GM19397 (cell line): ENCODE measurements at regions not wholly inside any gene's neighbourhood (a gene's known extent, or its start where the extent isn't known, plus 50 kb on each side); places are given as distances from the start of the nearest gene placed in this dataset.

ENCODE experiments used
- ATAC-seq: cut with Tn5 transposase; IDR thresholded peaks from one replicate; pipeline ENCODE4 v1.9.1; 2021; ENCODE audit warnings: mild to moderate bottlenecking, moderate library complexity; ENCODE audit not compliant: unreplicated experiment

DNA sequence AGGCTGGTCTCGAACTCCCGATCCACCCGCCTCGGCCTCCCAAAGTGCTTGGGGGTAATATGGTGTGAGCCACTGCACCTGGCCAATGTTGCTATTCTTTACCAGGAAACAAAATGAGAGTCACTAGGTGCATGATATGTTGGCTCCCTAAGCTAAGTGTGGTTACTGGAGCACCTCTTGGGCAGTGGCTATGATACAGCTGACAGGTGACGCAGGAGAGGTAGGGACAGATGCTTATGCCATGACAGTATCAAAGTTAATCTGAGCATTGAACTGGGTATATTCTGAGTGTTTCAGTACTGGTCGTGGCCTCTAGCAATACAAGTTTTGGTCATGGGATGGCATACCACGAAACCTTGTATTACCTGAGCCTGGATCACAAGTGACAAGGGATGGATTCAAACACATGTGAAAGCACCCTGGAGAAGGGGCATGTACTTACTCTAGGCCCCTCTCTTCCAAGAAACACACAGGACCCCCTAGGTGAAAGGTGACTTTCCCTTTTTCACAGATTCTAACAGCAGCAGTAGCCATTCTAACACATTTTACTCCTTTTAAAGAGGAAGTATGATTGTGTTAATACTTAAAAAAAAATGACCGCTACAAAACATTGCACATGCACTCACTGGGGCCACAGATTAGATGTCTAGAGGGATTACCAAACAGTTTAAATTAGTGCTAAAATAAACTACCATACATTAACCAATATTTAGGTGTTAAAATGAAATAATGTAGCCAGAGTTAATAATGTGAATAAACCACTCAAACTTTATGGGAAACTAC, 467.3 kb downstream of the SHQ1 start:
- no peak for ATAC-seq

DNA sequence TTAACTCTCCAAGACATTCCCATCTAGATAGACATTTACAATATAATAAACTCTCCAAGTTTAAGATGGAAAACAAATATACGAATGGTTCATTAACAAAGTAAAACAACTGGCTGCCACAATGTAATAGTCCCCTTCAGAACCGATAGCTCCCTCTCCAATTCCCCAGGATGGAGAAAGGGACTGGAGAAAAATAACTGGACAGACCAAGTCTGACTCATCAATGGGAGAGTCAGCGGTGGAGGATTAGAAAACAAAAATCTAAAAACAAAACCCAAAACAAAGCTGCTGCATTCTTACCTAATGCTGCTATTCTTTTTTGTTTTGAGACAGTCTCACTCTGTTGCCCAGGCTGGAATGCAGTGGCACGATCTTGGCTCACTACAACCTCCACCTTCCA, 468.1 kb downstream of the SHQ1 start:
- no peak for ATAC-seq

DNA sequence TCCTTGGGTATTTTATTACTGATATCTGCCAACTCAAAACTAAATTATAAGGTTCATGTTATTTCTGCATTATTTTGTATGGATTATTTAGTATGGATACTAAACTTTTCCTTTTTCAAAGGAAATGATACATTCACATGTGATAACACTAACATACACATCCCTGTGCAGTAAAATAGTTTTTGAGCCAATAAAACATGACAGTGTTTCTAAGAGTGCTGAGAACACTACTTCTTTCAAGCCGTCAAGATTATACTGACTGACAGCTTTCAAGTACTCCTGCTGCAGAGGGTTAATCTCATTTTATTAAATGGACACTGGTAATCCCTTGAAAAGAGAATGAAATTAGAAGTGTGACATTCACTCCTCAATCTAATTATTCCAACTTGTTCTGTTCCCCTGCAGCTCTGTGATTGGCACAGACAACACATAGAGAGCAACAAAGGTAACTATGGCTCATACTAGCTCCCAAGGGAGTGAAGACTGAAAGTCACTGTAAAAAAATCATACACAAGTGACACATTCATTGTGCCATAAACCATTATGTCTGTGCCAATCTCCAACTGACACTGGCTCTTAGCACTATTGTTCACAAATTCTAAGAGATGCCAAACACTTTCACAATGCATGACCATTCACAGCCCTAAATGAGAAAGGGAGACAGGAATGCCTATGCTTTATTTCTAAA, 468.6 kb downstream of the SHQ1 start:
- ATAC-seq, result no peak

DNA sequence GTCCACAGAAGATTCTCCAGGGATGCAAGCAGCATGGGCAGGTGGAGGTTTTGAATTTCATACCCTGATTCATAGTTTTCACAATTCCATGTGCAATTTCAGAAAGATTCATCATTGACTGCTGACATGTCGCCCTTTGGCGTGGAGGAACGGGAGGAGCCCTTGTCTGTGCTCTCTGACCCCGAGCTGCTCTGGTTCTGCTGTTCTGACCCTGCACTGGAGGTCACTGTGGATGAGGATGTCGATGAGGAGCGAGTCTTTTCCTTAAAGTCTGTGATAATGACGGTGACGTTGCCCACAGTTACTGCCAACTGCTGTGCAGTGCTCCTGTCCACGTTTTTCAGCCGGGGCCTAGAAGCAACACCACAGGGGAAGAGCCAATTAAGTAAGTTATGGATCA, 470.0 kb downstream of the SHQ1 start:
- ATAC-seq, result no peak

DNA sequence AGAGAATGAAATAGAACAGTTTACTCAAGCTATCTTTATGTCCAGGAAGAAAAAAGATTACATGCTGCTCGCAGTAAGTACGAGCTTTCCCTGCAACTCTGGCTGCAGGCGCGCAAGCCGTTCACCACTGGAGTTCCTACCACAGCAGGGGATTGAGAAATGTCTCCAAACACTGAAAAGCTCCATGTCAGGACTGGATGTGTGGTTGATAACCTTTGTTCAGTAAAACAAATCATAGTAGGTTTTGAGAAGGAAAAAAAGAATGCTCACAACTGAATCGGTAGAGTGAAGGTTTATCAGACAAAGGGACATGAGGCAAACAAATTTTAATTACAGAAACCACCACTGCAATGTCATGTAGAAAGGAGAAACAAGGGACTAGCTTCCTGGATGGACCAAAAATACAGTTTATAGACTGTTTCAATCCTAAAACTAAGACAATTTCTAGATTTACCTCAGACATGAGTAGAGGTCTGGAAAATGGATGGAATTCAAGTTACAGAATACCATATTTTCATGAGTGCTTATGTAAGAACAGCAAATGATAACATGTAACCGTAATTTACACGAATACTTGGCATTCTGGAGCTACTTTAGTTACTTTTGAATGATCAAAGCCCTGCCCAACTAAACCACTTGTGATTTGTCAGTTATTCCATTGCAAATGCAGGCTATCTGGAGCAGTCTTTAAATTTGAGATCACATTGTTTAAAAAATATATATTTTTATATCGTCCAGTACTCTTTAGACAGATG, 471.1 kb downstream of the SHQ1 start:
- ATAC-seq, result no peak

DNA sequence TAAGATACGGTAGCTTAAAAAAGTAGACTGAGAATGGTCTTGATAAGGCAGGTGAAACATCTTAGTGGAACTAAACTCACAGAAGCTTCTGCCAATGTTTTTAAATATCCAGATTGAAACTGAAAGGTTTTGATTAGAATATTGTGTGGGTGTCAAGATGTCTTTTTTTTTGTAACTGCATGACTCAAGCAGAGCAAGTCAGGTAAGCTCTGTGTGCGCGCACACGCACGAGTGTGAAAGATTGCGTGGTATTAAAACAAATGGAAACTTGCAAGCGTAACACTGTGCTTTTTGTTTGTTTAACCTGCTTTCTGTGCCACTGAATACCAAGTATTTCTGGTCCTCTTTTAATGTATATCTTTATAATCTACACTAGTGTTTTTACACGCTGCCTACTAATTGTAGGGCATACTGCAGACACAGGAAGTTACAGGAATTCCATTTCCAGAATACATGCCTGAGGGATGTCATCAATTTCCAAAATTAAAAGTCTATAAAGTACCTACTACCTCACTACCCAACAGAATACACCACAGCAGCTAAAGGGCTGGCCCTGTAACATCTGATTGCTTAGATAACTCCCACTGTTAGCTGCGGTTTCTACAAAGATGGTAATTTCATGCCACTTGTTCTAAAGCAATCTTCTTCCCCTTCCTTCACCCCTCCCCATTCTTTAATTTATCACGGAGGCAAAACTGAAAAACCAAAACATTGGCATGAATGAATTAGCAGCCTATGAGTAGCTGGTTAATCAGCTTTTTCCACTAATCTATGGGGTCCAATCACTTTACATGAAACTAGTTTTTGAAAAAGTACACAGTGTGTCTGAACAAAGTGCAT, 472.8 kb downstream of the SHQ1 start:
- ATAC-seq, result no peak

DNA sequence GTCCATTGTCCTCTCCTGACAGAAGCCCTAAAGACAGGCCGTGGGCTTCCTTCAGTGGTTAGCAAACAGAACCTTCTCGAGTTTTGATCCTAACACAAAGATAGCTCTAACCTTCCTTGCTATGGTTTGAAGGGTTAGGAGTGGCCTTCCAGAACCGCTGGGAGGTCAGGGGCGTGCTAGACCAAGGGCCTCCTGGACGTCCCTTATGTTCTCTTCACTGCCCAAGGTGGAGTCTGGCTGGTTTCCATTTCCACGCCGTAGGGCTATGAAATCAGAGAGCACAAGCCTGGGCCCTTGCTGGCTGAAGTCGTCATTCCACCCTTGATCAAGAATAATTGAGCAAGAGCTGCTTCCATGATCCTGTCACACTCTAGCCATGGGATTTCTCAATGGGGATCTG, 475.1 kb downstream of the SHQ1 start:
- no peak for ATAC-seq

DNA sequence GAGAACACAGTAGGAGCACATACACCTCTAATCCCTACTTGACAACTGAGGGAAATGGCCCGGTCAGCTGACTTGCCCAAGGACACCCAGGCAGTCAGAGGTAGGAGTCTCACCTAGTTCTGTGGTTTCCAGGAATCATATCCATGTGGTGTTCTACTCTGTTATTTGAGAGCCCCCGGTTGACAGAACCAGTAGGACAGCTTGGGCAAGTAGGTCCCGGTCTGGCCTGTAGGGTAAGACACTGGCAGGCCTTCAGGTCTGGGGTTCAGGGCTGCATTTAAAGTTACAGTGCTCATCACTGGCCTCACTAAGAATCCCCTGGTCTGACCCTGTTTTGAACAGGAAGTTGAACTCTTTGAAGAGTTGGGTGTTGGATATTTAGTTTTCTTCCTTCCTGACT, 476.1 kb downstream of the SHQ1 start:
- ATAC-seq, result no peak

DNA sequence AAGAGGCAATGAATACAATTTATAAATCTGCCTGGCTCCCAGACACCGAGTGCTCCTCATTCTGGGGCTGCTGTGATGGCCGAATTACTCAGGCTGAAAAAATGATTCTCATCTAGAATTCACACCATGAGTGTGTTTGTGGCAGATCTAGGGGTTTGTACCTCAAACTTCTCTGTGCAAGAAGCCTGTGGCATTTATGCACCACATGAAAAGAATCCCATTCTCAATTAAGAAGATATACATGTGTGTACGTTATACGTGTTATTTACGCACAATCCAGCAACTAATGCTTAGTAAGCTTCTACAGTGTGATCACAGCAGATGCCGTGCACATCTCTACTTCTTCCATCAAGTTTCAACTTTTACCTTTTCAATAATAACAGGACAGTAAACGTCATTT, 476.8 kb downstream of the SHQ1 start:
- ATAC-seq, result no peak

DNA sequence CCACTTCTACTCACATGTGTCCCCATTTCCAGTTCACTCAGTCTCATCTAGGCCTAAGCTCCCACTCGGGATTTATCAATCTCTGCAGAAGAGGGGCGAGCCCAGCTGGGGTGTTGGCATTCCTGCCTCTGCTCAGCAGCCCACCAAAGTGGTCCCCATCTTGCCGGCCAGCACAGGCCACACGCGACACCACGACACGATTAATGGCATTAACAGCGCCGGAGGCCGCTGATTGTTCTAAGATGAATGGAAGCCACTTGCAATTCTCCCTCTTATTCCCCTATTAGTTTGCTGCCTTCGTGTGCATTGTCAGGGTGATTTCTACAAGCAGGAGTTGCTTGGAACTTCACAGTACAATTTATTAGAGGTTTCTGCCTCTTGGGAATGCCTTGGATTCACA, 477.3 kb downstream of the SHQ1 start:
- ATAC-seq, result no peak

DNA sequence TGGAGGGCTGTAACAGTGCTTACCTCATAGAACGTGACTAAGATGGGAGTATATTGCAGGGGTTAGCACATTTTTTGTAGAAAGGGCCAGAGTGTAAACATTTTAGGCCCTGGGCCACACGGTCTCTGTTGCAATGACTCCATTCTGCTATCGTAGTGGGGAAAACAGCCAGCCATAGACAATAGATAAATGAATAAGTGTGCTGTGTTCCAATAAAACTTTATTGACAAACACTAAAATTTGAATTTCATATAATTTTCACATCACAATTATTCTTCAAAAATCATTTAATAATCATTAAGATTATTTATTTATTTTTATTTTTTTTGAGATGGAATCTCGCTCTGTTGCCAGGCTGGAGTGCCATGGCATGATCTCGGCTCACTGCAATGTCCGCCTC, 478.6 kb downstream of the SHQ1 start:
- no peak for ATAC-seq

DNA sequence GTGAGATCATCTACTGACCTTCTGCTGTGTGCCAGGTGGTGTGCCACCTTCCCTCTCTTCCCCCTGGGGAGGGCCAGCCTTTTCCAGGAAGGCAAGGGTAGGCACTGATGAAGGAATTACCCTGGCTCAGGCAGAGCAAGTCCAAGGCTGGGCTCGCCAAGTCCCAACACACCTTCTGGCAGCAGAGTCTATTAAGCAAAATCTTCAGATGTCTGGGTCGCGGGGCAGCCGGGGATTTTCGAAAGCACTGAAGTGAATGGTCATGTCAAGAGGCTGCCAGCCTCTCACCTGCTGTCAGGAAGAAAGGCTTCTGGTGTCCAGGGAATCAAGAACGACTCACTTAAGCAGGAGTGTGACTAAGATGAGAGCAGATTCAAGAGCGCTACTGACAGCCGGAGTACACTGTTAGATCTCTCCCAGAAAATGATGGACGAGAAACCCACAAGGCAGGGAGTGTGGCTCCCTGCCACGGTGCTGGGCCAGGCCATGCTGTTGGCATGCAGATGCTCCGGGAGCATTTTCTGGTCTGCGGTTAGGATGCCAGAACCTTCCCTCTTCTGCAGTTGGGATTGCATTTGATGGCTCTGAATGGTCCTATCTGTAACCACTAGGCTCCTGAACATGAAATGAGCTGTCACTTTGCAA, 479.8 kb downstream of the SHQ1 start:
- no peak for ATAC-seq

DNA sequence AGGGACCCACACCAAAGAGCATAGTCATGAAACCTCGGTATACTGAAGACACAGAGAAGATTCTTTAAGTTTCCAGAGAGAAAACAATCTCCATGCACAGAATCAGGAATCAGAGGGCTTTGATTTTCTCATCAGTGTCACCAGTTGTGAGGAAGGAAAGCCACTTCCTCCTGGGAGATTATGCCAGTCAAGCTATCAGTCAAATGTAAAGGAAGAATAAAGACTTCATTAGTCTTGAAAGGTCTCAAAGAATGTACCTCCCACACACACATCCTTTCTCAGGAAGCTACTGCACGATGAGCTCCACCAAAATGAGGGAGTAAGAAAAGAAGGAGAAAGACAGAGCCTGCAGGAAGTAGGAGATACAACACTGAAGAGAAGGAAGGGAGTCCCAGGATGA, 486.3 kb downstream of the SHQ1 start:
- ATAC-seq, result no peak

DNA sequence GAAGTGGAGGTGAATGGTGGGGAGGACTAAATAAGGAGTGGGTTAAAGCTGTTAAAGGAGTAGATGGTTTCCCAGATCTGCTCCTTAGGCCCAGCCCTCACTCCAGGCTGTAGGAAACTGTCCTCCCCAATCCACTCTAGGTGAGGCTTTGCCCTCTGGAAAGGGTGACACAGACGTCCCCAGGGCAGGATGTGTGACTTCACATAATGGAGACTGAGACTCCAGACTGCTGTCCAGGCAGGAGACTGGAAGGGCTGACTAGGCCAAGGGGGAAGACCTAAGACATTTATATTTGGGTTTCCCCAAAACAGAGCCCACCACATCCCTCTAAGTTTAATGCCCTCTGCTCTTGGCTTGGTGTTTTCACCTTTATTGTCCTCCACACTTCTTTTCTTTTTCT, 488.5 kb downstream of the SHQ1 start:
- ATAC-seq, result no peak

DNA sequence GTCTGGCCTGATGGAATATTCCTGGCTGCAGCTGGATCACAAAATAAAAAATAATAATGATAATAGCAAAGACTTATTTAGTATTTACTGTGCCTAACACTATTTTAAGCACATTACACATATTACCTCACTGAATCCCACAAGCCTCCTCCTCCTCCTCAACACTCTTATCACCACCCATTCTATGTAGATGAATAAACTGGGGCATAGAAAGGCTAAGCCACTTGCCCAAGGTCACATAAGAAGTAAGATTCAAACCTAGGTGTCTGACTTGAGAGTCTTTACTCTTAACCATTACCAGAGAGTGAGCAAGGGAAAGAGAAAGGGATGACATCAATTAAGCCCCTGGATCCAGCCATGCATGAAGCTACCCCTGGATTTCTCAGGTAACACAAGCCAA, 493.1 kb downstream of the SHQ1 start:
- no peak for ATAC-seq

DNA sequence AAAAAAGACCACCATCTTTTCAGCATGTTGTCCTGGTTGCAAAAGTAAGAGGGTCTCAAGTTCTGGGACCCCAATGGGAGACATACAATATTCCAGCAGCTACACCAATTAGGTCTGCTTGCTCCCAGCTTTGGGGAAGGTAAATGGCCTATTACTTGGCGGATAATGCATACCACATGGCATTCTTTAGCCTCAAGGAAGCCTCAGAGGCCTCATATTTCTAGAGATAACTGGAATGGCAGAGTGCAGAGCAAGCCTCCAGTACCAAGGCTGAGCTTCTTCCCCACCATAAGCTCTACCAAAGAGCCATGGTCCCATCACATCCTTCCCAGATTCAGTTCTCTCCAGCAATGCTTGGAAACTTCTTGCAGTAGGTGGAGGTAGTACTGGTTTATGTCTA, 493.8 kb downstream of the SHQ1 start:
- no peak for ATAC-seq

DNA sequence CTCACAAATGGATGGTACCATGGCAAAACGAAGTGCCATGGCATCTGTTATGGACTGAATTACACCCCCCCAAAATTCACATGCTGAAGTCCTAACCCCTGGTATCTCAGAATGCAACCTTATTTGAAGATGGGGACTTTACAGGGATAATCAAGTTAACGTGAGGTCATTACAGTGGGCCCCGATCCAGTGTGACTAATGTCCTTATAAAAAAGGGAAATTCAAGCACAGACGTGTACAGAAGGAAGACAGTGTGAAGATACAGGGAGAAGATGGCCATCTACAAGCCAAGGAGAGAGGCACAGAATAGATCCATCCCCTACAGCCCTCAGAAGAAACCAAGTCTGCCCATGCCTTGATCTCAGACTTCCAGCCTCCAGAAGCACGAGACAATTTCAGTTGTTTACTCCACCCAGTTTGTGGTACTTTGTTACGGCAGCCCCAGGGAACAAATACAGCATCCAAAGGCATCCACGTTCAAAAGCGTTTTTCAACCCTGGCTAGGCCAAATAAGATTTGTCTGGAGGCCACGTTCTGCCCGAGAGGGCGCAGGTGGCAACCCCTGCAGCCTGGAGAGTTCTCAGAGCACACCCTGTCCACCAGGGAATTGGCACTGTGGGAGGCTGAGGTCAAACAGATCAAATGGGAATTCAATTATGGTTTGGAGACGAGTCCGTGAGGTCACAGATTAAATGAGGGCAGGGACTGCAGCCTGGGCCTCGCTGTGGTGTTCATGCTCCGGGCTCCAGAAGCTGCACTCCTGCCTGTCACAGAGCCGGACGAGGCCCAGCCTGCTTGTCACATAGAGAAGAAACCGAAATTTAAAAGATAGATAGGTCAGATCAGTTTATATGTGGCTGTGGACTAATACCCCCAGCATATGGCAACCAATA, 494.8 kb downstream of the SHQ1 start:
- ATAC-seq, result no peak

DNA sequence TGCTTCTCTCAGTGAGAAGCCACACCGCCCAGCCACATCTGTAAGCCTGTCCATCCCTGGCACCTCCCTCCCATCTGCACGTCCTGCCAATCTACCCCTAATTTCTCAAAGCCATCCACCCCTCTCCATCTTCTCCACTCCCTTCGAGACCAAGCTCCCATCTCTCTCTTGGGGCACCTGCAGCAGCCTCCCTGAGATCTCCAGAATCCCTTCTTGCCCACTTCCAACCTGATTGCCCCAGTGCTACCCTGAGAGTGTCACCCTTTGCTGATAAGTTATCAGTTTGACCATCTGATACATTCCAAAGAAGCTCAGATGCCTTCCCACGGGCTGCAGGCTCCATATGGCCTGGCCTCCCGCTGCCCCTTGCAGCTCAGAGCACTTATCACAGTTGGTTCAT, 496.1 kb downstream of the SHQ1 start:
- no peak for ATAC-seq

DNA sequence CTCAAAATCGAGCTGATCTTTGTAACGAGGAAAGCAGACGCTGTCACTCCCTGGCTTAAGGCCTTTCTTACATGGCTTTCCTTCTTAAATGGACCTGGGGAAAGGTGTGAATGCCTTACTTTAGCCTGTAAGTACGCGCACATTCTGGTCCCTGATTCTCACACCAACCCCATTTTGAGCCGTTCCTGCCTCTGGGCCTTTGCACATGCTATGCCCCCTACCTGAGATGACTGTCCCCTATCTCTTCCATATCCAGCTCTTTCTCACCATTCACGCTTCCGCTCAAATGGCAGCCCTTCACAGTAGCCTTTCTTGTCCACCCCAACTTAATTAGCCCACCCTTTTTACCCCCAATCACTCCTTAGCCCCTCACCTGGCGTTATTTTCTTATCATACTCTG, 496.7 kb downstream of the SHQ1 start:
- no peak for ATAC-seq
